ENCODE measurements at regions not wholly inside any gene's neighbourhood (a gene's known extent, or its start where the extent isn't known, plus 50 kb on each side); places are given as distances from the start of the nearest gene placed in this dataset.
"Not testable (repeated sequence)": the region's sequence is repeated elsewhere in the genome, so short reads cannot be mapped to it uniquely, and the experiment has no call there.

DNA sequence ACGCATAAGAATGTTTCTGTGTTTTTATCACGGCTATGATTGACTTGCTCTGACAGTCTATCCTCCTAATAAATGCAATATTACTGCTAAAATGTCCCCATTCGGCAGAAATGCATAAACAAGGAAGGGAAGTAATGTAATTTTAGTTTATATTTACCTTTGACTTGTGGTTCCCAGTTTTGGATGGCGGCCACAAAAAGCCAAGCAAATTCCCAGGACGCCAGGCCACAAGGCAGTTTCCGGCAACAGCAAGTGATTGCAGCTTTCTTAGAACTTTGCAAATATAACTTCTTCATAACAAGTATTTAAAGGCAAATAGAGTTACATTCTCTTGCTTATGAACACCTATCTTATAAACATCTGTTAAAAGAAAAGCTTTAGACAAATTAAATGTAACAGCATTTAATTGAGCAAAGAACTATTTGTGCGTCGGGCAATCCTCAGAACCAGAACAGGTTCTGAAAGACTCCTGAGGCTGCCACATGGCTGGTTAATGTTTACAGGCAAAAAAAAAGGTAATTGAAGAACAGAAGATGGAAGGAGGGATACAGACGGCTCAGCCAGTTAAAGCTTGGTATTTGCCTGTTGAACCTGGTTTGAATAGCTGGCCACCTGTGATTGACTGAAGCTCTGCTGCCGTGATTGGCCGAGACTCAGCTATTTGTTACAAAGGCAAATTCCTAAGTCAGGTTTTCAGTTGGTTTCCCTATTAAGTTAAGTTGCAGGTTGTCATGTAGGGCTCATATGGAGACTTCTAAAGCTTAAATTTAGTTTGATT lies 80.8 kb downstream of the C21orf91 start:
- DNase-seq (ENCODE audit: low spot score): no peak

DNA sequence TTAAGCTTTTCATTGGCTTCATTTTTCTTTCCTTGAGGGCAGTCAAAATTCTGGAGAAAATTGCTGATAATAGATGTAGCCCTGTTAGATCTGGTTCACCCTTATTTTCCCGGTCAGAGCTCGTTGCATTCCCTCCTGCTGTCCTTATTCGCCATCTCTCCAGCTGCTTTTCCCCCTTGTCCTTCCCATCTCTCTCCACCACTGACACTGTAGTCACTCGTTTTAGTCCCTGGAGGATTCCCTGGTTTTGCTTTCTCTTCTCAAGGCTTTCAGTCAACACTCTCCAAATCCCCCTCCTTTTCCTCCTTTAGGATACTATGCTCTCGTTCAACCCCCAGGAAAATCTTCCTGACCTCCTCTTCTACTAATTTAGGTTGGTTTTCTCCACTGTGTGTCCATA lies 83.1 kb downstream of the C21orf91 start:
- DNase-seq (ENCODE audit: low spot score): no peak

DNA sequence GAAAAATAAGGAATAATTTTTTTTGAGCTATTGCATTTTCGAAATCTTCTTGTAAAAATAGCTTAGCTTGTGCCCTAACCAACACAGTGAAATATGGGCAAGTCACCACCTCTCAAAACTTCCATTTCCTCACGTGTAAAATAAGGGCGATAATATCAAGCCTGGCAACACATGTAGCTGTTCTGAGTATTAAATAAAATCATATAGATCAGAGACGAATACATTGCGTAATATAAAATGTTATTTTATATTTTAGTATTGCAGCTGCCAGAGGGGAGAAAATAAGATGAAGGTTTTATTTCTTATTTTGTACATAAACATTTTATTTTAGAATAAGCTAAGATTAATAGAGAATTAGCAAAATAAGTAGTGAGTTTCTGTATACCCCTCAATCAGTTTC lies 85.9 kb downstream of the C21orf91 start:
- no peak for DNase-seq (ENCODE audit: low spot score)

DNA sequence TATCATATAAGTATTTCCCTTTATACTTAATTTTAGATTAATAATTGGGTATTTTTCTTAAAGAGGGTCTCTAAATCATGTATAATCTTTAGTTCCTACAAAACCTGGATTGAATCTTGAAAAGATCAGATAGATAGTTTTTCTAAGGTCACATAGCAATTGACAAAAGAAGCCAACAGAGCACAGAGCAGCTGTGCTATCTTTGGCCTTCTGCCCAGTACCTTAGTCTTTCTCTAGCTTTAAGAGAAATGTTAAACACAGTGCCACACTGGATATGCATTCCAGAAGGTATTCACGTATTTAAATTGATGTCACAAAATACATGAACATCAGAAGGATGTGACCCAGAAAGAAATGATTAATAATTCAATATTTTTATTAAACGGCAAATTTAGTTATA lies 86.8 kb downstream of the C21orf91 start:
- no peak for DNase-seq (ENCODE audit: low spot score)

DNA sequence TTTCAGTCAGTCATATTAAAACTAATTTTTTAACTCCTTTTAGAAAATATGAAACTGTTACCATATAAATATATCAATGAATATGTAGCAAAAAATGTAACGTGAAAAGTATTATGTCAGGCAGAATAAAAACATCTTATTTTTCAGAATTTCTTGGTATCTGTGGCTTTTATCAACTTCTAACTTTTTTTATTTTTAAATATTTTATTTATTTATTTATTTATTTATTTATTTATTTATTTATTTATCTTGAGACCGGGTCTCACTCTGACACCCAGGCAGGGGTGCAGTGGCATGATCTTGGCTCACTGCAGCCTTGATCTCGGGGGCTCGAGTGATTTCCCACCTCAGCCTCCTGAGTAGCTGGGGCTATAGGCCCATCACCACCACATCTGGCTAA lies 87.6 kb downstream of the C21orf91 start:
- no peak for DNase-seq (ENCODE audit: low spot score)

DNA sequence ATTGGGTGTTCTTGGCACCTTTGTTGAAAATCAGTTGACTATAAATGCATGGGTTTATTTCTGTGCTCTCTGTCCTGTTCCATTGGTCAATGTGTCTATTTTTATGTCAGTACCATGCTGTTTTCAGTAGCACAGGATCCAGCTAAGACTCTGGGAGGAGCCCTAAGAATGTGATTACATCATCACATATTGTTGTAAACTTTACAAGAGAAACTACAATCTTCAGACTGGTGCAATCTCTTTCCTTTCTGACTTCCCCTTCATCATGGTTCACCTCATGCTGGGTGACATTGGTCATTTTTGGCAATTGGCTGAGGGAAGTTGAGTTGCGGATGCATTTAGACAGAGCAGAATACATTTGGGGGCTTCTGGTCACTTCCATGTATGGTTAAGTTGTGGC lies 88.4 kb downstream of the C21orf91 start:
- no peak for DNase-seq (ENCODE audit: low spot score)

DNA sequence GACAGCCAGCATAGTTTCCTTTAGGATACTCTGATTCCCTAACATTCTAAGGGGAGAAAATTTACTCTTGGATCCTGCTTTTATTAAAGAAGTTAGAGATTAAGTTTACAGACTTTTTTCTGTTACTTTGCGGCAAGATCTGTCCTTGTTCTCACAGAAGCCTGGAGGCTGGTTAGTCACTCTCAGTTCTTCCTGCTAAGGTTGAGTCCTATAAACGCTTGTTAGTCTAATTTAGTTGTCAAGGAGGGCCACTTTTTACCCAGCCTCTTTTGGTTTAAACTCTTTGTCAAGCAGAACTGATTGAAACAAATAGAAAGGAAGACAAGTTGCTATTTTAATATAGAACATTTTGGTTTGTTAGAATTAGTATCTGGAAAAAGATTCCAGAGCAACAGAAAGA lies 89.7 kb downstream of the C21orf91 start:
- no peak for DNase-seq (ENCODE audit: low spot score)

DNA sequence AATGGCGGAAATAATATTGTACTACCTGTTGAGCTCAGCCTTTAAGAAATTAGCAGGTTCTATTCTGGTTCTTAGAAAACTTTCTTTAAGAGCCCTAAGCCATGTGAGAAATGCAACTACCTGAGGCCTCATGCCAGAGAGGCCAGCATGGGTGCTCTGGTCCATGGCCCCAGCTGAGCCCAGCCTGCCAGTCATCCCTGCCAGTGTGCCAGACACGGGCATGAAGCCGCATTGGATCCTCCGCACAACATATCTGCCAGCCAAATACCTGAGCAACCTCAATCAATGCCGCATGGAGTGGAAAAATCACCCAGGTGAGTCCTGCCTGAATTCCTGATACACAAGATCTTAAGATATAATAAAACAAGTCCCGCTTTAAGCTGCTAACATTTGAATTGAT lies 91.8 kb downstream of the C21orf91 start:
- DNase-seq (ENCODE audit: low spot score): no peak

DNA sequence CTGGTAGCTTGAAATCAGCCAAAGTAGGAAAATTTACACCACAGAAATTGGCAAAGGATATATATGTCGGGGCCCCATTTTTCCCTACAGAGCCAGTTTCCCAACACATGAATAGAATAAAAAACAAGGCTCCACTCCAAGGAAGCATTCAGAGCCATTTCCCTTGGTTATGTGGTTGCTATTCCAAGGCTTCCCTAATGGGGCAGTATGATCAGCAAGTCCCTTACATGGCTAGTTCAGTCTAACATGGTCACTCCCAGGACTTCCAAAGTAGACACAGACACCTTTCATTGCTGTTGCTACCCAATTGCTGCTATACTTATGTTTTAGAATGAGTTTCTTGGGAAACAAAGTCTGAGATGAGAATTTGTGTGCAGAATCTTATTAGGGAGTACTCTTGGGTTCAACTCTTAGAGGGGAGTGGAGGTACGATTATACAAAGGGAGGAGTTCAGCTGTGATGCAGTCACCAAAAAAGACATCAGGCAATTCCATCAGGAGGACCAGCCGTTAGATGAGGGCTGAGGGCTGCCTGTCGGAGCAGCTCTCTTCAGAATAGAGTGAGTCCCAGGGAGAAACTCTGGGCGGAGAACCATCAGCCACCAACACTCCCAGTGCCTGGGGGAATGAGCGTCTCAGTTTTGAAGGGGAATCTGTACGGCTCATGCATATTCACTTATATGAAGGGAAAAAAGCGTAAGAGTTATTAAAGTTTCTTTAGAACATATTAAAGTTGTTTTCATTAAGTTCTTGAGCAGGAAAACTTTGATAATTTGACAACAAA lies 92.9 kb downstream of the C21orf91 start:
- no peak for DNase-seq (ENCODE audit: low spot score)

DNA sequence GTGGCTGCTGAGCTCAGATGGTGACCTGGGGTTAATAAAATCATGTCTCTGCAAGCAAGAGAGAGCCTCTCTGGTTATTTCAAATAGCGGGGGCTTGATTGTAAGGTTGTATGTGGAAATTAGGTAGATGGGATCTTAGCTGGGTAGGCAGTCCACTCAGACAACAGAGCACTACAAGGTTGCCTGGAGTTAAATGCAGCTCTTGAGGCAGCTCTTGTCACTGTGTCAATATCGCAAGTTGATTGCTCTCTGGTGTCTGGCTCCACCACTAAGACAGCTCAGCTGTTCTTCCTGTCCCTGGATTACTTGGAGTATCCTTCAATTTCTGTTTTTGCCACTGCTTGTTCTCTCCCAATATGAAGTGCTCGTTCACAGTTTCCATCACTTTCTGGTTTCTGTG lies 93.8 kb downstream of the C21orf91 start:
- DNase-seq (ENCODE audit: low spot score): no peak

DNA sequence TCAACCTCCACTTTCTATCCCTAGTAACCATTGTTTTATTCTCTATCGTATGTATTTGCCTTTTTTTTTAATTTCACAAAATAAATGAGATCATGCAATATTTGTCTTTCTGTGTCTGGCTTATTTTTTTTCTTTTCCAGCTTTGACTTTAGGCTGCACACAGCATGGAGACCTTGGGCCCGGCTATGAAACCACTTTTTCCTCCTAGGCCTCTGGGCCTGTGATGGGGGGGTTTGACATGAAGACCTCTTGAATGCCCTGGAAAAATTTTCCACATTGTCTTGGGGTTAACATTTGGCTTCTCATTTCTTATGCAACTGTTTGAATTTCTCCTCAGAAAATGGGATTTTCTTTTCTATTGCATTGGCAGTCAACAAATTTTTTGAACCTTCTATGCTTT lies 100.2 kb upstream of the BTG3 start:
- DNase-seq (ENCODE audit: low spot score): no peak

DNA sequence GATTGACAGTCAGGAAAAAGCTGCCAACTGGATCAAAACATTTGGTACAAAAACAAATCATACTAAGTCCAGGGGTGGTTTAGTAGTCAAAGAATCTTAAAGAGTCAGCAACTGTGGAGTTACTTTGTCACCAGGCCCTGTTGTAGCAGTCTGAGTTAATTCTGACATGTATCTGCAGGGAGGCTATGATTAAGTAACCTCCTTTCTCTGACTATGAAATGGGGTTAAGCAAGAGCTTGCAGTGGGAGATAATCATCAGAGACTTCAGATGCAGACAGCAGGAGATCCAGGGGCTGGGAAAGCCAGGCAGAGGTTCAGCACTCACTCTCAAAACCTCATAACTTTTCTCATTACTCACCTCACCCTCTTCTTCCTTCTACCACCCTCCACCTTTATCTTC lies 99.2 kb upstream of the BTG3 start:
- DNase-seq (ENCODE audit: low spot score): no peak

DNA sequence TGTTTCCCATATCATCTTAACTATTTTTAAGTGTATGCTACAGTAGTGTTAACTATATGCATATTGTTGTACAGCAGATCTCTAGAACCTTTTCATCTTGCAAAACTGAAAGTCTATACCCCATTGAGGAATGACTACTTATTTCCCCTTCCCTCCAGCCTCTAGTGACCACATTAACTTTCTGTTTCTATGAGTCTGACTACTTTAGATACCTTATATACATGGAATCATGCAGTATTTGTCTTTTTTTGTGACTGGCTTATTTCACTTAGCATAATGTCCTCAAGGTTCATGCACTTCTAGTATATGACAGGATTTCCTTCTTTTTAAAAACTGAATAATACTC lies 96.5 kb upstream of the BTG3 start:
- DNase-seq (ENCODE audit: low spot score): no peak

DNA sequence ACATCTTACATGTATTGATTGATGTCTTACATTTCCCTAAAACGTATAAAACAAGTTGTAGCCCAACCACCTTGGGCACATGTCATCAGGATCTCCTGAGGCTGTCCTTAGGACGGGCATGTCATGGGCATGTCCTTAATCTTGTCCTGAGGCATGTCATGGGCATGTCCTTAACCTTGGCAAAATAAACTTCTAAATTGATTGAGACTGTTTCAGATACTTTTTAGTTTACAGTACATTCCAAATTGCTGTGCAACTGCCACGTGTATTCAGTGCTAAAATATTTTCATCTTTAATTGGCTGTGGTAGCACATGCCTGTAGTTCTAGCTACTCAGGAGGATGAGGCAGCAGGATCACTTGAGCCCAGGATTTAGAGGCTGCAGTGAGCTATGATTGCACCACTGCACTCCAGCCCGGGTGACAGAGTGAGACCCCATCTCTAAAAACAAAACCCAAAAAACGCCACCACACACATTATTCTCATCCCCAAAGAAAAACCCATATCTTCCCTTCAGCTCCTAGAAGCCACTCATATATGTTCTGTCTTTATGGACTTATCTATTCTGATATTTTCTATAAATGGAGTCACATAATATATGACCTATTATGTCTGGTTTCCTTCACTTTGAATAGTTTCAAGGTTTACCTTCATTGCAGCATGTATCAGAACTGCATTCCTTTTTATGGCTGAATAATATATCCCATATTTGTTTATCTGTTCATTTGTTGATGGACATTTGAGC lies 96.0 kb upstream of the BTG3 start:
- no peak for DNase-seq (ENCODE audit: low spot score)

DNA sequence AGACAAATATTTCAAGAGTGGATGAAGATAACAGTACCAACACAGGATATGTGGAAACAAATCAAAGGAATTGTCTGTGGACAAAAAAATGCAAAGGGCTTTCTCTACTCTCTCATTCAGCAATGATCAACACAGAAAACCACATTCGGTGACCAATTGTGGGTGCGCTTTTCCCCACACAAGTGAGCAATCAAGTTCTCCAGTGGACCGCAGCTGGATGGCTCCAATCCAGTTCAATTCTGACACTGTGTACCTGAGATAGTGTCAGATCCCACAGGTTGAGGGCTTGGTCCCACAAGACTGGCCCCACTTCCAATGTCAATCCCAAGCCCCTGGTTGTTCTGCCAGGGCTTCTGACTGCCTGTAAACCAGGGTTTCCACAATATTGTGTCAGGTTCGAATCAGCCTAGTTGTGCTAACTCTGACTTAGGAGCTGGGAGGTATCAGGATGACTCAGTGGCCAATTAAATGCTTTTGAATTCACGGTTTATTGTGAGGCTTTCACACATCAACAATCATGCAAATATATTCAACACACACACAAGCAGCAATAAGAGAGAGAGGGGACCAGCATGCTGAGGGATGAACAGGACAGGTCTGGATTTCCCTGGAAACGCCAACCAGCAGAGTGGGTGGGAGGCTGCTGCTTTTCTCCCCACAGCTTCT lies 87.0 kb upstream of the BTG3 start:
- no peak for DNase-seq (ENCODE audit: low spot score)

DNA sequence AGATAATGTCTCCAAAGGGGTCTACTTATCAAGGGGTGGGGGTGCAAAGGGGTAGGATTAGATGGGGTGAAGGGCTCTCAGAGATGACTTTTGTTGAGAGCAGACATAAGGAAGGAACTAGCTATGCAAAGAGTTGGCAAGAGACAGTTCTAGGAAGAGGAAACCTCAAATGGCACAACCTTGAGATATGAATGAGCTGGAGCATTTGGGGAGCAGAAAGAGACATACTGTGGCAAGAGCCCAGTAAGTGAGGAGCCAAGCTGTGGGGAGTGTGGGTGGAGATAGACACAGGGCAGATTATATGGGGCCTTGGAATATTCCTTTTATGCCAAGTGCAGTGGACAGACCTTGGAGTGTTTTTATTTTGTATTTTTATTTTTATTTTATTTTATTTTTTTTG lies 84.8 kb upstream of the BTG3 start:
- DNase-seq (ENCODE audit: low spot score): no peak

DNA sequence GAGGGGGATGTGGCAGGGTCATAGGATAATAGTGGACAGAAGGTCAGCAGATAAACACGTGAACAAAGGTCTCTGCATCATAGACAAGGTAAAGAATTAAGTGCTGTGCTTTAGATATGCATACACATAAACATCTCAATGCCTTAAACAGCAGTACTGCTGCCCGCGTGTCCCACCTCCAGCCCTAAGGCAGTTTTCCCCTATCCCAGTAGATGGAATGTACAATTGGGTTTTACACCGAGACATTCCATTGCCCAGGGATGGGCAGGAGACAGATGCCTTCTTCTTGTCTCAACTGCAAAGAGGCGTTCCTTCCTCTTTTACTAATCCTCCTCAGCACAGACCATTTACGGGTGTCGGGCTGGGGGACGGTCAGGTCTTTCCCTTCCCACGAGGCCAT lies 81.7 kb upstream of the BTG3 start:
- DNase-seq (ENCODE audit: low spot score): not testable (repeated sequence)

DNA sequence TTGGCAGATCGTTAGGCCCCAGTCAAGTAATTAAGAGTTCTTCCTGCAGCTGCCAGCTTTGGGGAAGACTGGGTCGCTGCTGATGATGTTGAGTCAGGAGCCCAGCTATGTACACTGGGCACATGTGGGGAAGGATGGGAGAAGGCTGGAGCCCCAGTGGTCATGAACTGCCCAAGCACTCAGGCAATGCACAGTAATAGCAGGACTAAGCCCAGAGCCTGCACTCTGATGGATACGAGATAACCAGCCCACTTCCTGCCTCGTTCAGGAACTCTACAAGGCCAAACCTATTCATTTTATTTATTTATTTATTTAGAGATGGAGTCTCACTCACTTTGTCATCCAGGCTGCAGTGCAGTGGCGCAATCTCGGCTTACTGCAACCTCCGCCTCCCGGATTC lies 81.1 kb upstream of the BTG3 start:
- DNase-seq (ENCODE audit: low spot score): no peak

DNA sequence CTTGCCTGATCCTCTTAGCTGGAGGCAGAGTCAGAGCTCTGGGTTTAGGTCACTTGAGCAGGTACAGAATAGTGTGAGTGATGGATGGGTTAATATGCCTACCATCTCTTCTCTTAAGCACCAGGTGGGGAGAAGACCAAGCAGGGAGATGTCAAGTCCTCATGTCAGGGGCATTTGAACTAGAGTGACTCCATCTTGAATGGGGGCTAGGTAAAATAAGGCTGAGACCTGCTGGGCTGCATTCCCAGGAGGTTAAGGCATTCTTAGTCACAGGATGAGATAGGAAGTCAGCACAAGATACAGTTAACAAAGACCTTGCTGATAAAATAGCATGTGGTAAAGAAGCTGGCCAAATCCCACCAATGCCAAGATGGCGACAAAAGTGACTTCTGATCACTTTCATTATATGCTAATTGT lies 77.4 kb upstream of the BTG3 start:
- DNase-seq (ENCODE audit: low spot score): no peak

DNA sequence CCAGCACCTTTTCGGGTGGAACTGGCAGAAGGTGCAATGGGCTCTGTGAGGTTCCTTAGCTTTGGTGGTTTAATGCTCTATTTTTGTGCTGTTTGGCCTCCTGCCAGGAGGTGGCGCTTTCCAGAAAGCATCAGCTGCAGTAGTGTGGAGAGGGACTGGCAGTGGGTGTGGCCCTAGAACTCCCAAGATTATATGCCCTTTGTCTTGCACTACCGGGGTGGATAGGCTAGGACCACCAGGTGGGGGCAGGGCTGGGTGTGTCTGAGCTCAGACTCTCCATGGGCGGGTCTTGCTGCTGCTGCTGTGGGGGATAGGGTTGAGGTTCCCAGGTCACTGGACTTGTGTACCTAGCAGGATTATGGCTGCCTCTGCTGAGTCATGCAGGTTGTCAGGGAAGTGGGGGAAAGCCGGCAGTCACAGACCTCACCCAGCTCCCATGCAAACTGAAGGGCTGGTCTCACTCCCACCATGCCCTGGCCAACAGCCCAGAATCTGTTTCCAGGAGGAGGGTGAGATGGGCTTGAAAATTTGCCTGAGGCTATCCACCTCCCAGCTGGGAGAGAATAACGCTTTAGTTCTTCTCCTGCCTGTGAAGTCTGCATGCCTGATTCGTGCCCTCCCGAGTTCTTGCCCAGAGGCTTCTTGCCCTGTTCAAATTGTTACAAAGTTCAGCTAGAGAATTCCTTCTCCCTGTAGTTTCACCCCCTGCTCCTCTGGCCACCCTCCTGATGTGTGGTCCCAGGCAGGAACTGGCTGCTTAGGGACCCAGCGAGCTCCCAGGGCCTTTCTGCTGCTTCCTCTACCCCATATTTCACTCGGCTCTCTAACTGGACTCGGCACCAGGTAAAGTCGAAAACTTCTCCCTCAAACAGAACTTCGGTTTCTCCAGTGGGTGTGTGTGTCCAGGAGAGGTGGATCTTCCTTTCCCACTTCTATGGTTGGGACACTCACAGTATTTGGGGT lies 76.5 kb upstream of the BTG3 start:
- DNase-seq (ENCODE audit: low spot score): no peak

DNA sequence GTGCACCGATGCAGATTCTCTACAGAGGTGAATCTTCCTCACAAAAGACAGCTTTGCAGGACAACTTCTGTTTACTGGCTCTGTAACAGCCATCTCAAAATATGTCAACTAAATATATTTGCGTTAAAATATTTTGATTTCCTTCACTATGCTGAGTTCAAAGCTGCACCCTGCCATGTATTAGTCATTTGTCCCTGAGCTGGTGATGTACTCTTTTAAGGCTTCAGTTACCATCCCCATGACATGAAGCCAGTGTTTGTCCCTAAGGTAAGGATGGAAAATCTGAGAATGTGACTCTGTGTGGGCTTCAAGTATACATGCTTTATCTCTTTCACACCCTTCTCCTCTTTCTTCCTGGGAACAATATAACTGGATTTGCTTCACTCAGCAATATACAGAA lies 70.2 kb upstream of the BTG3 start:
- DNase-seq (ENCODE audit: low spot score): no peak
